HG03139 (cell line): ENCODE measurements at regions not wholly inside any gene's neighbourhood (a gene's known extent, or its start where the extent isn't known, plus 50 kb on each side); places are given as distances from the start of the nearest gene placed in this dataset.
"Not testable (repeated sequence)": the region's sequence is repeated elsewhere in the genome, so short reads cannot be mapped to it uniquely, and the experiment has no call there.

ENCODE experiments used
- ATAC-seq: cut with Tn5 transposase; IDR thresholded peaks from one replicate; pipeline ENCODE4 v1.9.1; 2021; ENCODE audit not compliant: unreplicated experiment

GRCh38 chr5:152184266-152184665 is 220.8 kb downstream of the NMUR2 start:
- ATAC-seq, result no peak

- no peak for ATAC-seq
These were observed 223.6 kb downstream of the NMUR2 start for GRCh38 chr5:152181461-152181860.

- ATAC-seq, result no peak
These were observed 226.8 kb downstream of the NMUR2 start for GRCh38 chr5:152178350-152178699.

- no peak for ATAC-seq
These were observed 227.3 kb downstream of the NMUR2 start for GRCh38 chr5:152177626-152178349.

- ATAC-seq, result no peak
These were observed 233.2 kb downstream of the NMUR2 start for GRCh38 chr5:152171888-152172287.

GRCh38 chr5:152170350-152170749 is 234.7 kb downstream of the NMUR2 start:
- no peak for ATAC-seq

- ATAC-seq, result no peak
These were observed 240.2 kb upstream of the GLRA1 start for GRCh38 chr5:152164860-152165259.

GRCh38 chr5:152159894-152160293 is 235.2 kb upstream of the GLRA1 start:
- ATAC-seq, result not testable (repeated sequence)

GRCh38 chr5:152154452-152154851 is 229.8 kb upstream of the GLRA1 start:
- ATAC-seq, result not testable (repeated sequence)

- ATAC-seq, result no peak
These were observed 227.3 kb upstream of the GLRA1 start for GRCh38 chr5:152151940-152152339.

- no peak for ATAC-seq
These were observed 226.5 kb upstream of the GLRA1 start for GRCh38 chr5:152151113-152151512.

GRCh38 chr5:152147286-152147685 is 222.6 kb upstream of the GLRA1 start:
- ATAC-seq, result no peak

- ATAC-seq, result no peak
These were observed 221.9 kb upstream of the GLRA1 start for GRCh38 chr5:152146566-152146965.

GRCh38 chr5:152144556-152144955 is 219.9 kb upstream of the GLRA1 start:
- no peak for ATAC-seq

- ATAC-seq, result no peak
These were observed 219.4 kb upstream of the GLRA1 start for GRCh38 chr5:152144030-152144429.

- ATAC-seq, result peak; percentile 82
These were observed 218.3 kb upstream of the GLRA1 start for GRCh38 chr5:152142840-152143469.

GRCh38 chr5:152140347-152140746 is 215.7 kb upstream of the GLRA1 start:
- no peak for ATAC-seq

- no peak for ATAC-seq
These were observed 212.4 kb upstream of the GLRA1 start for GRCh38 chr5:152137063-152137462.

GRCh38 chr5:152136321-152136720 is 211.7 kb upstream of the GLRA1 start:
- ATAC-seq, result no peak

GRCh38 chr5:152135827-152136226 is 211.2 kb upstream of the GLRA1 start:
- no peak for ATAC-seq

GRCh38 chr5:152125661-152126205 is 201.1 kb upstream of the GLRA1 start:
- no peak for ATAC-seq

- ATAC-seq, result no peak
These were observed 199.9 kb upstream of the GLRA1 start for GRCh38 chr5:152124409-152125041.
